ENCODE measurements at regions not wholly inside any gene's neighbourhood (a gene's known extent, or its start where the extent isn't known, plus 50 kb on each side); places are given as distances from the start of the nearest gene placed in this dataset.

- DNase-seq, result no peak
- ATAC-seq, result no peak
- H3K9me3 ChIP-seq (ENCODE audit: control insufficient read depth, low read length), result no peaks in the 10 kb centered on the region
- no peak overlapping the region for H3K4me3 ChIP-seq (ENCODE audit: low read length)
- peaks cover 8% of the 10 kb centered on the region for H3K4me1 ChIP-seq (ENCODE audit: control insufficient read depth, insufficient read depth, low read length)
- H3K27me3 ChIP-seq (ENCODE audit: control insufficient read depth, insufficient read depth), result no peaks in the 10 kb centered on the region
- no peak overlapping the region for H3K27ac ChIP-seq (ENCODE audit: low read length)
- intact Hi-C loops (cut with DNase I), result no loop called here
- WGBS, result 60% methylated on average over 10 of the region's 10 CpGs
Observed at GRCh38 chr22:35475545-35475944, 65.1 kb upstream of the RASD2 start.

- no peak for ATAC-seq
- WGBS, result 85% methylated on average over 11 of the region's 11 CpGs
- Histone ChIP-seq H3K27ac (ENCODE audit: low read length) (no peak overlapping the region), H3K27me3 (ENCODE audit: control insufficient read depth, insufficient read depth) (no peaks in the 10 kb centered on the region), H3K4me3 (ENCODE audit: low read length) (no peak overlapping the region), H3K9me3 (ENCODE audit: control insufficient read depth, low read length) (no peaks in the 10 kb centered on the region), H3K4me1 (ENCODE audit: control insufficient read depth, insufficient read depth, low read length) (peaks cover 8% of the 10 kb centered on the region)
- DNase-seq, result no peak
- intact Hi-C loops (cut with DNase I), result no loop called here
Observed at GRCh38 chr22:35476341-35476740, 64.3 kb upstream of the RASD2 start.

- Histone ChIP-seq H3K27ac (ENCODE audit: low read length) (no peak overlapping the region), H3K4me1 (ENCODE audit: control insufficient read depth, insufficient read depth, low read length) (peaks cover 8% of the 10 kb centered on the region), H3K27me3 (ENCODE audit: control insufficient read depth, insufficient read depth) (no peaks in the 10 kb centered on the region), H3K4me3 (ENCODE audit: low read length) (no peak overlapping the region), H3K9me3 (ENCODE audit: control insufficient read depth, low read length) (no peaks in the 10 kb centered on the region)
- WGBS, result 43% methylated on average over 11 of the region's 11 CpGs
- peak in 2 of 3 donors; percentile 63 to 70 for DNase-seq
- intact Hi-C loops (cut with DNase I), result no loop called here
- ATAC-seq, result peak; percentile 18 to 47
Observed at GRCh38 chr22:35477911-35478582, 62.6 kb upstream of the RASD2 start.

GRCh38 chr22:35478633-35479107, 62.0 kb upstream of the RASD2 start:
- DNase-seq (no peak), ATAC-seq (no peak)
- H3K27me3 ChIP-seq (ENCODE audit: control insufficient read depth, insufficient read depth), result no peaks in the 10 kb centered on the region
- no peak overlapping the region for H3K27ac ChIP-seq (ENCODE audit: low read length)
- intact Hi-C loops (cut with DNase I), result no loop called here
- WGBS, result 59% methylated on average over 9 of the region's 9 CpGs
- H3K4me3 ChIP-seq (ENCODE audit: low read length), result no peak overlapping the region
- no peaks in the 10 kb centered on the region for H3K9me3 ChIP-seq (ENCODE audit: control insufficient read depth, low read length)
- H3K4me1 ChIP-seq (ENCODE audit: control insufficient read depth, insufficient read depth, low read length), result peaks cover 8% of the 10 kb centered on the region

- Histone ChIP-seq H3K27me3 (ENCODE audit: control insufficient read depth, insufficient read depth) (no peaks in the 10 kb centered on the region), H3K4me1 (ENCODE audit: control insufficient read depth, insufficient read depth, low read length) (peaks cover 8% of the 10 kb centered on the region), H3K4me3 (ENCODE audit: low read length) (no peak overlapping the region), H3K27ac (ENCODE audit: low read length) (no peak overlapping the region), H3K9me3 (ENCODE audit: control insufficient read depth, low read length) (no peaks in the 10 kb centered on the region)
- intact Hi-C loops (cut with DNase I), result no loop called here
- 92% methylated on average over 9 of the region's 9 CpGs for WGBS
- DNase-seq, result no peak
- no peak for ATAC-seq
Observed at GRCh38 chr22:35479359-35479758, 61.3 kb upstream of the RASD2 start.

GRCh38 chr22:35479985-35480550, 60.6 kb upstream of the RASD2 start:
- DNase-seq (peak in 2 of 3 donors; percentile 41 to 70), ATAC-seq (peak; percentile 42 to 53)
- Histone ChIP-seq H3K4me1 (ENCODE audit: control insufficient read depth, insufficient read depth, low read length) (peaks cover 8% of the 10 kb centered on the region), H3K27ac (ENCODE audit: low read length) (peak overlapping the region; percentile 13), H3K4me3 (ENCODE audit: low read length) (no peak overlapping the region), H3K9me3 (ENCODE audit: control insufficient read depth, low read length) (no peaks in the 10 kb centered on the region), H3K27me3 (ENCODE audit: control insufficient read depth, insufficient read depth) (no peaks in the 10 kb centered on the region)
- 60% methylated on average over 13 of the region's 13 CpGs for WGBS
- intact Hi-C loops (cut with DNase I), result no loop called here

- ATAC-seq (peak; percentile 34 to 39), DNase-seq (no peak)
- no peaks in the 10 kb centered on the region for H3K27me3 ChIP-seq (ENCODE audit: control insufficient read depth, insufficient read depth)
- H3K4me1 ChIP-seq (ENCODE audit: control insufficient read depth, insufficient read depth, low read length), result peaks cover 8% of the 10 kb centered on the region
- H3K27ac ChIP-seq (ENCODE audit: low read length), result peak overlapping the region; percentile 13
- 40% methylated on average over 22 of the region's 22 CpGs for WGBS
- no peak overlapping the region for H3K4me3 ChIP-seq (ENCODE audit: low read length)
- intact Hi-C loops (cut with DNase I), result no loop called here
- H3K9me3 ChIP-seq (ENCODE audit: control insufficient read depth, low read length), result no peaks in the 10 kb centered on the region
Observed at GRCh38 chr22:35480627-35481550, 59.7 kb upstream of the RASD2 start.

GRCh38 chr22:35482311-35482710, 58.3 kb upstream of the RASD2 start:
- H3K27ac ChIP-seq (ENCODE audit: low read length), result no peak overlapping the region
- H3K27me3 ChIP-seq (ENCODE audit: control insufficient read depth, insufficient read depth), result no peaks in the 10 kb centered on the region
- H3K9me3 ChIP-seq (ENCODE audit: control insufficient read depth, low read length), result no peaks in the 10 kb centered on the region
- WGBS, result 97% methylated on average over 5 of the region's 5 CpGs
- intact Hi-C loops (cut with DNase I), result no loop called here
- H3K4me3 ChIP-seq (ENCODE audit: low read length), result no peak overlapping the region
- ATAC-seq (no peak), DNase-seq (no peak)
- peaks cover 8% of the 10 kb centered on the region for H3K4me1 ChIP-seq (ENCODE audit: control insufficient read depth, insufficient read depth, low read length)

- no peaks in the 10 kb centered on the region for H3K27me3 ChIP-seq (ENCODE audit: control insufficient read depth, insufficient read depth)
- no peaks in the 10 kb centered on the region for H3K9me3 ChIP-seq (ENCODE audit: control insufficient read depth, low read length)
- ATAC-seq (no peak), DNase-seq (no peak)
- peaks cover 8% of the 10 kb centered on the region for H3K4me1 ChIP-seq (ENCODE audit: control insufficient read depth, insufficient read depth, low read length)
- H3K27ac ChIP-seq (ENCODE audit: low read length), result no peak overlapping the region
- intact Hi-C loops (cut with DNase I), result no loop called here
- H3K4me3 ChIP-seq (ENCODE audit: low read length), result no peak overlapping the region
- WGBS, result 81% methylated on average over 6 of the region's 6 CpGs
Observed at GRCh38 chr22:35482974-35483373, 57.7 kb upstream of the RASD2 start.

- Histone ChIP-seq H3K4me1 (ENCODE audit: control insufficient read depth, insufficient read depth, low read length) (peaks cover 8% of the 10 kb centered on the region), H3K4me3 (ENCODE audit: low read length) (no peak overlapping the region), H3K27ac (ENCODE audit: low read length) (no peak overlapping the region), H3K9me3 (ENCODE audit: control insufficient read depth, low read length) (no peaks in the 10 kb centered on the region), H3K27me3 (ENCODE audit: control insufficient read depth, insufficient read depth) (no peaks in the 10 kb centered on the region)
- WGBS, result 70% methylated on average over 3 of the region's 3 CpGs
- intact Hi-C loops (cut with DNase I), result no loop called here
- ATAC-seq (no peak), DNase-seq (no peak)
Observed at GRCh38 chr22:35483730-35484129, 56.9 kb upstream of the RASD2 start.
